Inferior parietal cortex (tissue), 1 donor: ENCODE measurements at regions not wholly inside any gene's neighbourhood (a gene's known extent, or its start where the extent isn't known, plus 50 kb on each side); places are given as distances from the start of the nearest gene placed in this dataset.
A peak's percentile ranks its signal among the peaks of the same experiment; 100 is the strongest.
"Not testable (repeated sequence)": the region's sequence is repeated elsewhere in the genome, so short reads cannot be mapped to it uniquely, and the experiment has no call there.

ENCODE experiments used
- DNase-seq: peaks from one replicate; pipeline ENCODE4 v3.0.0-alpha.2; 2016; ENCODE audit errors: extremely low spot score

GRCh38 chrX:34716302-34716701 is 59.2 kb upstream of the TMEM47 start:
- DNase-seq, result no peak

GRCh38 chrX:34734383-34734782 is 77.3 kb upstream of the TMEM47 start:
- no peak for DNase-seq

- DNase-seq, result no peak
Observed at GRCh38 chrX:34744521-34744920, 87.4 kb upstream of the TMEM47 start.

- DNase-seq, result no peak
Observed at GRCh38 chrX:34749896-34750295, 92.8 kb upstream of the TMEM47 start.

GRCh38 chrX:34764852-34765361 is 107.8 kb upstream of the TMEM47 start:
- no peak for DNase-seq

- no peak for DNase-seq
Observed at GRCh38 chrX:34768290-34768689, 111.2 kb upstream of the TMEM47 start.

- DNase-seq, result no peak
Observed at GRCh38 chrX:34770511-34770910, 113.4 kb upstream of the TMEM47 start.

GRCh38 chrX:34778916-34779315 is 121.8 kb upstream of the TMEM47 start:
- no peak for DNase-seq

- DNase-seq, result no peak
Observed at GRCh38 chrX:34790026-34790425, 132.9 kb upstream of the TMEM47 start.

GRCh38 chrX:34805951-34806350 is 136.6 kb upstream of the FAM47B start:
- DNase-seq, result no peak

- no peak for DNase-seq
Observed at GRCh38 chrX:34809096-34809495, 133.5 kb upstream of the FAM47B start.

GRCh38 chrX:34810364-34810763 is 132.2 kb upstream of the FAM47B start:
- DNase-seq, result peak; percentile 2

GRCh38 chrX:34810916-34811315 is 131.7 kb upstream of the FAM47B start:
- DNase-seq, result no peak

- DNase-seq, result no peak
Observed at GRCh38 chrX:34813618-34814017, 129.0 kb upstream of the FAM47B start.

GRCh38 chrX:34826964-34827363 is 115.6 kb upstream of the FAM47B start:
- DNase-seq, result no peak

- no peak for DNase-seq
Observed at GRCh38 chrX:34839451-34839850, 103.1 kb upstream of the FAM47B start.

GRCh38 chrX:34841205-34841604 is 101.4 kb upstream of the FAM47B start:
- not testable (repeated sequence) for DNase-seq

- no peak for DNase-seq
Observed at GRCh38 chrX:34848281-34848680, 94.3 kb upstream of the FAM47B start.

- DNase-seq, result no peak
Observed at GRCh38 chrX:34849371-34849770, 93.2 kb upstream of the FAM47B start.

GRCh38 chrX:34859191-34859590 is 83.4 kb upstream of the FAM47B start:
- no peak for DNase-seq

GRCh38 chrX:34863906-34864305 is 78.7 kb upstream of the FAM47B start:
- no peak for DNase-seq

- no peak for DNase-seq
Observed at GRCh38 chrX:34866646-34867045, 76.0 kb upstream of the FAM47B start.

- DNase-seq, result no peak
Observed at GRCh38 chrX:34868633-34869032, 74.0 kb upstream of the FAM47B start.

- DNase-seq, result no peak
Observed at GRCh38 chrX:34873500-34874225, 68.9 kb upstream of the FAM47B start.
